ENCODE measurements at regions not wholly inside any gene's neighbourhood (a gene's known extent, or its start where the extent isn't known, plus 50 kb on each side); places are given as distances from the start of the nearest gene placed in this dataset.

DNA sequence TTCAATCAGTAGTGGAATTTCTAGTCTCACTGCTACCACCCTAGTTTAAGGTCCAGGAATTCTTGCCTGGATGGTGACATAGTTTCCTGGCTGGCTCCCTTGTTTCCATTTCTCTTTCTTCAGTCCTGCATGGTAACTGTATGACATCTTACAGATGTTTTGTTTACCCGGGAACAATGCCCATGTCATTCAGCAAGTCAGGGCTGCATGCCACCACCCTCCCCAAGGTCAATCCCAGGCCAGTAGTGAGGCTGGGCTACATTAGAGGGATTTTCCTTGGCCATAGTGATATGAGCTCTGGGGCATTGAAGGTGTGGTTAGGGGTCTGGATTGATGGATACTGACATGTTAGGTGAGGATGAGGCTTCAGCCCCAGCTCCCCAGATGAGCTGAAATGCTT, 114.9 kb upstream of the E2F8 start:
- Histone ChIP-seq H3K4me3 (ENCODE audit: low read length) (no peak overlapping the region), H3K9me3 (ENCODE audit: control insufficient read depth, low read depth, low read length) (no peaks in the 10 kb centered on the region), H3K27me3 (ENCODE audit: control insufficient read depth, insufficient read depth, low read length) (peaks cover 47% of the 10 kb centered on the region), H3K27ac (ENCODE audit: low read length) (no peak overlapping the region), H3K36me3 (ENCODE audit: control insufficient read depth, insufficient read depth, low read length) (no peaks in the 10 kb centered on the region), H3K4me1 (ENCODE audit: control insufficient read depth, insufficient read depth, low read length) (no peaks in the 10 kb centered on the region)
- no CpG with 5 or more reads among the region's 1 CpG for WGBS (ENCODE audit: insufficient coverage, low lambda C conversion rate)
- no peak for DNase-seq

GRCh38 chr11:19353287-19353850, 112.6 kb upstream of the E2F8 start:
- no peak overlapping the region for H3K4me3 ChIP-seq (ENCODE audit: low read length)
- H3K4me1 ChIP-seq (ENCODE audit: control insufficient read depth, insufficient read depth, low read length), result no peaks in the 10 kb centered on the region
- no peak overlapping the region for H3K27ac ChIP-seq (ENCODE audit: low read length)
- H3K9me3 ChIP-seq (ENCODE audit: control insufficient read depth, low read depth, low read length), result no peaks in the 10 kb centered on the region
- no CpG with 5 or more reads among the region's 2 CpGs for WGBS (ENCODE audit: insufficient coverage, low lambda C conversion rate)
- no peaks in the 10 kb centered on the region for H3K36me3 ChIP-seq (ENCODE audit: control insufficient read depth, insufficient read depth, low read length)
- H3K27me3 ChIP-seq (ENCODE audit: control insufficient read depth, insufficient read depth, low read length), result peaks cover 58% of the 10 kb centered on the region
- DNase-seq, result no peak

- peaks cover 60% of the 10 kb centered on the region for H3K27me3 ChIP-seq (ENCODE audit: control insufficient read depth, insufficient read depth, low read length)
Observed at GRCh38 chr11:19352771-19353160, 112.0 kb upstream of the E2F8 start.

DNA sequence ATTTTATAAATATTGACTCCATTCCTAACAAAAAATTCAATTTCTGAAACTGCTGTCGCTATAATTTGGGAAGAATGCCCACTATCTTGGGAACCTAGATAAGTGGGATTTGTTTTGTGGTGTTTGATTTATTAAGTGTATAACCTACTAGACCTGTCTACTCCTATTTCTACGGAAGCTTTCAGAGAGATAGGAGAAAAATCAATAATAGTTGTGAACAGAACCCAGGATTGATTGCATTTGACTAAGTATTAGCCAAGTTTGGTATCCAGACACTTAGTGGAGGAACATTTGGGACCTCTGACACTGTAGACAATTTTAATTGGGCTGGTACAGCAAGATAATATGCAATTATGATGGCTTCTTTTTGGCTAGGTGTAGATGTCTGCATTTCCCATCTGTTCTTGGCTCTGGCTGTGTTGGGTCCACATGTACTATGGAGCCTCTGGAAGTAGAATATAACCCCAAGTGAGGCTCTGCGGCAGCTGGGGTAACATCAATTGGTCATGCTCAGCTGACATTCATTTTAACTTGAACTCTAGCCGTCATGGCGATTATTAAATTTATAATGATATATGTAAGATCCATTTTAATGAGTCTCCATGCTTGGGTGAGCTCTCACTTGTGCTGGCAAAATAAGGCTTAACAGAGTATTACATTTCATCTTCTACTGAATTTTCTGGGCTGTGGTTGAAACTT, 111.5 kb upstream of the E2F8 start:
- WGBS (ENCODE audit: insufficient coverage, low lambda C conversion rate), result 100% methylated on average over 2 of the region's 5 CpGs
- H3K27me3 ChIP-seq (ENCODE audit: control insufficient read depth, insufficient read depth, low read length), result peaks cover 66% of the 10 kb centered on the region
- DNase-seq, result no peak

More at GRCh38 chr11:19352771-19353160, 112.0 kb upstream of the E2F8 start:
- no peak for DNase-seq
- Histone ChIP-seq H3K4me1 (ENCODE audit: control insufficient read depth, insufficient read depth, low read length) (no peaks in the 10 kb centered on the region), H3K27ac (ENCODE audit: low read length) (no peak overlapping the region), H3K36me3 (ENCODE audit: control insufficient read depth, insufficient read depth, low read length) (no peaks in the 10 kb centered on the region), H3K9me3 (ENCODE audit: control insufficient read depth, low read depth, low read length) (no peaks in the 10 kb centered on the region), H3K4me3 (ENCODE audit: low read length) (no peak overlapping the region)
- no CpG with 5 or more reads among the region's 9 CpGs for WGBS (ENCODE audit: insufficient coverage, low lambda C conversion rate)

DNA sequence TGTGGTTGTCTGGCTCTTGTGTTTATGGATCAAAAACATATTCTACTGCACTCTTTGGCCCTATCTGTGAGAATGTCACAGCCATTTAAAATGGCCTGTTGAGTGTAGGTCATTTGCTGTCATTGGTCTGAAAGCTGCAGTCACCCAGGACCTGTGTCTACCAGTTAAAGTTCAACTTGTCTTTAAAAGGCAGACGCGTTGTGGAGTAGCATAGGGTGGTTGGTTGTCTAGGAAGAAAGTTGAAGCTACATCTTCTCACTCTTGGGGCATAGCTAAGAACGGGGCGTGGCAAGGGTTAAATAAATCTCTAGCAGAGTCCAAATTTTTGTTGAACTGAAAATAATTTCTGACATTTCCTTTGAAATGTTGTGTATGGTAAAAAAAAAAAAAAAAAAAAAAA, 110.7 kb upstream of the E2F8 start:
- Histone ChIP-seq H3K9me3 (ENCODE audit: control insufficient read depth, low read depth, low read length) (no peaks in the 10 kb centered on the region), H3K4me3 (ENCODE audit: low read length) (no peak overlapping the region), H3K27me3 (ENCODE audit: control insufficient read depth, insufficient read depth, low read length) (peaks cover 68% of the 10 kb centered on the region), H3K36me3 (ENCODE audit: control insufficient read depth, insufficient read depth, low read length) (no peaks in the 10 kb centered on the region), H3K4me1 (ENCODE audit: control insufficient read depth, insufficient read depth, low read length) (no peaks in the 10 kb centered on the region), H3K27ac (ENCODE audit: low read length) (no peak overlapping the region)
- no peak for DNase-seq
- 0% methylated on average over 2 of the region's 4 CpGs for WGBS (ENCODE audit: insufficient coverage, low lambda C conversion rate)

More for the DNA sequence above, 111.5 kb upstream of the E2F8 start:
- Histone ChIP-seq H3K27ac (ENCODE audit: low read length) (no peak overlapping the region), H3K4me1 (ENCODE audit: control insufficient read depth, insufficient read depth, low read length) (no peaks in the 10 kb centered on the region), H3K36me3 (ENCODE audit: control insufficient read depth, insufficient read depth, low read length) (no peaks in the 10 kb centered on the region), H3K9me3 (ENCODE audit: control insufficient read depth, low read depth, low read length) (no peaks in the 10 kb centered on the region), H3K4me3 (ENCODE audit: low read length) (no peak overlapping the region)

DNA sequence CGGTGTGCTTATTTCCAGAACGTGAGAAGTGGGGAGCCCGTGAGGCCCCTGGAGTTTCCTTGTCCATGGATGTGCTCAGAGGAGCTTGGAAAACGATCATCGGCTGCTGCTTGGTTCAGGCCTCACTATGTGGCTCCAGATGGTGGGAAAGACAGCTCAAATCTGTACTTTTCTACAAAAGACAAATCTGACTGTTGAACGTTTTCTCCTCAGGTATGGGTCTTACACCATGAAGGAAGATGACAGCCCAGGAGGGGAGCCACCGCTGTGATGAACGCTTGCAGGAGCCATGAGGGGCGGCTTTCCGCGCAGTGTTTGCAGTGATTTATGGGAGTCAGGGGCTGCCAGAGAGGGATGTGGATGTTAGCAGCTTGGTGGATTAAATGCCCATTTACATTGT, 109.4 kb upstream of the E2F8 start:
- Histone ChIP-seq H3K9me3 (ENCODE audit: control insufficient read depth, low read depth, low read length) (peaks cover 5% of the 10 kb centered on the region), H3K4me3 (ENCODE audit: low read length) (no peak overlapping the region), H3K36me3 (ENCODE audit: control insufficient read depth, insufficient read depth, low read length) (no peaks in the 10 kb centered on the region), H3K27me3 (ENCODE audit: control insufficient read depth, insufficient read depth, low read length) (peaks cover 72% of the 10 kb centered on the region), H3K4me1 (ENCODE audit: control insufficient read depth, insufficient read depth, low read length) (no peaks in the 10 kb centered on the region), H3K27ac (ENCODE audit: low read length) (no peak overlapping the region)
- 50% methylated on average over 1 of the region's 11 CpGs for WGBS (ENCODE audit: insufficient coverage, low lambda C conversion rate)
- DNase-seq, result no peak

GRCh38 chr11:19349340-19350025, 108.7 kb upstream of the E2F8 start:
- Histone ChIP-seq H3K27me3 (ENCODE audit: control insufficient read depth, insufficient read depth, low read length) (peaks cover 79% of the 10 kb centered on the region), H3K36me3 (ENCODE audit: control insufficient read depth, insufficient read depth, low read length) (no peaks in the 10 kb centered on the region), H3K9me3 (ENCODE audit: control insufficient read depth, low read depth, low read length) (peaks cover 5% of the 10 kb centered on the region), H3K27ac (ENCODE audit: low read length) (no peak overlapping the region), H3K4me3 (ENCODE audit: low read length) (no peak overlapping the region), H3K4me1 (ENCODE audit: control insufficient read depth, insufficient read depth, low read length) (no peaks in the 10 kb centered on the region)
- WGBS (ENCODE audit: insufficient coverage, low lambda C conversion rate), result no CpG with 5 or more reads among the region's 17 CpGs
- DNase-seq, result no peak

GRCh38 chr11:19347911-19348310, 107.2 kb upstream of the E2F8 start:
- Histone ChIP-seq H3K4me3 (ENCODE audit: low read length) (no peak overlapping the region), H3K4me1 (ENCODE audit: control insufficient read depth, insufficient read depth, low read length) (no peaks in the 10 kb centered on the region), H3K9me3 (ENCODE audit: control insufficient read depth, low read depth, low read length) (peaks cover 5% of the 10 kb centered on the region), H3K36me3 (ENCODE audit: control insufficient read depth, insufficient read depth, low read length) (no peaks in the 10 kb centered on the region), H3K27ac (ENCODE audit: low read length) (no peak overlapping the region), H3K27me3 (ENCODE audit: control insufficient read depth, insufficient read depth, low read length) (peaks cover 86% of the 10 kb centered on the region)
- WGBS (ENCODE audit: insufficient coverage, low lambda C conversion rate), result no CpG with 5 or more reads among the region's 7 CpGs
- no peak for DNase-seq

DNA sequence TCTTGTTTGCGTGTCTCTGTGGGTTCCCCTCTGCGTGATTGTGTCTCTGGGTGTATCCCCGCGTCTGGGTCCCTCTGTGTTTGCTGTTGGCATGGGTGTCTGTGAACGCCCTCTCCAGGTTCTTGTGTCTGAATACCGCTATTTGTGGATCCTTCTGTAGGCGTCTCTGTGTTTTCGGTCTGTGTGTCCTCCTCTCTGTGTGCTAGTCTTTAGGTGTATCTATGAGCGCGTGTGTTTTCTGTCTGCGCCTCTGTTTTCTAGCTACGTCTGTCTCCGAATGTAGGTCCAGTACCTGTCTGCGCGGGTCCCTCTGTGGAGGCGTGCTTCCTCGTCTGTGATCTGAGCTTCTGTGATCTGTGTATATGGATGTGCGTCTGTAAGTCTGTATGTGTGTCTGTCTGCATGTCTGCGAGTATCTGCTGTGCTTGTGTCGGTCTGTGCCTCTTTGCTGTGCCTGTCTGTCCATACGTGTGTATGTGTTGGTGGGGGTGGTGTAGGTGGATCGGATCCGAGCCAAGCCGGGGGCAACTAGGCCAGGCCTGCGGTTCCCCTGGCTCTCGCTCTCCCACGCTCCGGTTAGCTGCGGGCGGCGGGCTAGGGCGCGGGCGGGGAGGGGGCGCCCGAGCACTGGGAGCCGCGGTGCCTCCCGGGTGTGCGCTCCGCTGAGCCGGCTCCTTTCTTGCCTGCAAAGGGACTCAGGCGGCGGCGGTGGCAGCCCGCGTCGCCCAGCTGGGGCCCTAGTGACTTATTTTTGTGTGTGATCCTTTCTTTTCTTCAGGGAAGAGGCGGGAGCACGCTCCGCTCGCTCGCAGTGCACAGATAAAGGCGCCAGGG, 105.3 kb upstream of the E2F8 start:
- Histone ChIP-seq H3K4me3 (ENCODE audit: low read length) (no peak overlapping the region), H3K4me1 (ENCODE audit: control insufficient read depth, insufficient read depth, low read length) (no peaks in the 10 kb centered on the region), H3K36me3 (ENCODE audit: control insufficient read depth, insufficient read depth, low read length) (no peaks in the 10 kb centered on the region), H3K27me3 (ENCODE audit: control insufficient read depth, insufficient read depth, low read length) (peaks cover 78% of the 10 kb centered on the region), H3K9me3 (ENCODE audit: control insufficient read depth, low read depth, low read length) (peaks cover 5% of the 10 kb centered on the region), H3K27ac (ENCODE audit: low read length) (no peak overlapping the region)
- WGBS (ENCODE audit: insufficient coverage, low lambda C conversion rate), result no CpG with 5 or more reads among the region's 54 CpGs
- DNase-seq, result peak in 1 of 2 donors; percentile 6

- H3K27ac ChIP-seq (ENCODE audit: low read length), result no peak overlapping the region
- no peaks in the 10 kb centered on the region for H3K36me3 ChIP-seq (ENCODE audit: control insufficient read depth, insufficient read depth, low read length)
- H3K4me1 ChIP-seq (ENCODE audit: control insufficient read depth, insufficient read depth, low read length), result no peaks in the 10 kb centered on the region
- DNase-seq, result no peak
- peaks cover 79% of the 10 kb centered on the region for H3K27me3 ChIP-seq (ENCODE audit: control insufficient read depth, insufficient read depth, low read length)
- no peak overlapping the region for H3K4me3 ChIP-seq (ENCODE audit: low read length)
- H3K9me3 ChIP-seq (ENCODE audit: control insufficient read depth, low read depth, low read length), result peaks cover 5% of the 10 kb centered on the region
- no CpG with 5 or more reads among the region's 30 CpGs for WGBS (ENCODE audit: insufficient coverage, low lambda C conversion rate)
Observed at GRCh38 chr11:19345519-19345847, 104.7 kb upstream of the E2F8 start.

Measured in large intestine (tissue), 3 donors.